Esophagus squamous epithelium (tissue), 4 donors: ENCODE measurements at regions not wholly inside any gene's neighbourhood (a gene's known extent, or its start where the extent isn't known, plus 50 kb on each side); places are given as distances from the start of the nearest gene placed in this dataset.

Experiments
- POLR2A ChIP-seq, 4 donors: fragments of 450-650 bp; IDR thresholded peaks; one replicate each; pipeline ENCODE4 v1.6.1; 2017; ENCODE audit warnings: antibody characterized with exemption in 4 of 4, mild to moderate bottlenecking in 4 of 4, moderate library complexity in 3 of 4
- TF ChIP-seq, protein P1 (sequence below), 6 experiments: fragments of 450-650 bp in 4 of 6; fragments of 200-600 bp in 2 of 6; sonication (generic) in 2 of 6; IDR thresholded peaks; one replicate each; pipeline ENCODE4 v1.5.1; 2016 to 2019; ENCODE audit warnings: antibody characterized with exemption in 6 of 6, mild to moderate bottlenecking in 4 of 6, moderate library complexity in 4 of 6

DNA sequence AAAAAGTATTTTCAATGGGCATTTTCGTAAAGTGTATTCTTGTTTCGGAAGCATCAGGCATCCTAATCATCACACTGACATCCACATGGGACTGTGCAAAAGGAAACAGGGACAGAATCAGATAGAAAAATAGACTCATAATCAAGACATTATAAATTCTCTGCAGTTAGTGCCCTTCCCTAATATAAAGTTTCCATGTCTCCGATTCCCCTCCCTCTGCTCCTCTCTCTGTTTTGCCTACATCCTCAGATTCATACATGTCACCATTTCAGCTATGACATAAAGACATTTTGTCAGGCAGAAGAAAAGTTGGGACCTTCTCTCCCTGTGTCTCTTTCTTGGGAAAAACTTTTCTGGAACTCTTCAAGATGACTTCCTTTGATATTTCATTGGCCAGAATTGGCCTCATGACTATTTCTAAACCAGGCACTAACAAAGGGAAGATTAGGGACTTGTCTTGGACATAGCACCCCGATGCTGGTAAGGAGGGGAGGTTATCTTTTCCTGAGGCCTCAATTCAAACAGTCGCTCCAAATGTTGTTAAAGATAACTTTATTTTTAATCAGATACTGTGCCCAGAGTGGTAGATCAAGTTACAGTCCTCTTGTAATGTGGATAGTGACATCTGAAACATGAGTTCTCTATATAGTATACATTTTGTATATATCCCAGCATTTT lies 212.1 kb upstream of the BTG1 start:
- TF ChIP-seq, protein P1, sequence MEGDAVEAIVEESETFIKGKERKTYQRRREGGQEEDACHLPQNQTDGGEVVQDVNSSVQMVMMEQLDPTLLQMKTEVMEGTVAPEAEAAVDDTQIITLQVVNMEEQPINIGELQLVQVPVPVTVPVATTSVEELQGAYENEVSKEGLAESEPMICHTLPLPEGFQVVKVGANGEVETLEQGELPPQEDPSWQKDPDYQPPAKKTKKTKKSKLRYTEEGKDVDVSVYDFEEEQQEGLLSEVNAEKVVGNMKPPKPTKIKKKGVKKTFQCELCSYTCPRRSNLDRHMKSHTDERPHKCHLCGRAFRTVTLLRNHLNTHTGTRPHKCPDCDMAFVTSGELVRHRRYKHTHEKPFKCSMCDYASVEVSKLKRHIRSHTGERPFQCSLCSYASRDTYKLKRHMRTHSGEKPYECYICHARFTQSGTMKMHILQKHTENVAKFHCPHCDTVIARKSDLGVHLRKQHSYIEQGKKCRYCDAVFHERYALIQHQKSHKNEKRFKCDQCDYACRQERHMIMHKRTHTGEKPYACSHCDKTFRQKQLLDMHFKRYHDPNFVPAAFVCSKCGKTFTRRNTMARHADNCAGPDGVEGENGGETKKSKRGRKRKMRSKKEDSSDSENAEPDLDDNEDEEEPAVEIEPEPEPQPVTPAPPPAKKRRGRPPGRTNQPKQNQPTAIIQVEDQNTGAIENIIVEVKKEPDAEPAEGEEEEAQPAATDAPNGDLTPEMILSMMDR (IDR thresholded peaks at IDR 0.05): no peak
- TF ChIP-seq POLR2A (IDR thresholded peaks at IDR 0.05): no peak
